NT2/D1 (cell line): ENCODE measurements at regions not wholly inside any gene's neighbourhood (a gene's known extent, or its start where the extent isn't known, plus 50 kb on each side); places are given as distances from the start of the nearest gene placed in this dataset.

ENCODE experiments used
- DNase-seq: peaks from one replicate; pipeline ENCODE4 v3.0.0-alpha.2; 2011; ENCODE audit warnings: low read depth, low spot score
- H3K27me3 ChIP-seq: 2 replicates; pipeline ENCODE4 v1.6.0; 2011; ENCODE audit warnings: mild to moderate bottlenecking; ENCODE audit not compliant: insufficient read length, insufficient read depth
- H3K36me3 ChIP-seq: 2 replicates; pipeline ENCODE4 v1.6.1; 2011; ENCODE audit warnings: mild to moderate bottlenecking, low read length, mixed read lengths; ENCODE audit not compliant: insufficient read depth, insufficient read length
- H3K4me1 ChIP-seq: 2 replicates; pipeline ENCODE4 v1.5.1; 2011; ENCODE audit not compliant: insufficient read depth, insufficient read length
- H3K4me3 ChIP-seq: 2 replicates; pipeline ENCODE4 v1.5.1; 2011; ENCODE audit warnings: low read depth; ENCODE audit not compliant: insufficient read length
- H3K9ac ChIP-seq: 2 replicates; pipeline ENCODE4 v1.6.0; 2011; ENCODE audit warnings: low read depth; ENCODE audit not compliant: insufficient read length
- H3K9me3 ChIP-seq: 2 replicates; pipeline ENCODE4 v1.5.1; 2011; ENCODE audit warnings: mild to moderate bottlenecking, low read length; ENCODE audit not compliant: insufficient read depth
- SUZ12 ChIP-seq: IDR thresholded peaks from 2 replicates; pipeline ENCODE4 v1.6.1; 2011; ENCODE audit not compliant: insufficient read length, insufficient read depth; ENCODE audit errors: extremely low read depth
- YY1 ChIP-seq: IDR thresholded peaks from 2 replicates; pipeline ENCODE4 v1.6.1; 2011; ENCODE audit not compliant: insufficient read length, insufficient read depth
- ZNF274 ChIP-seq: IDR thresholded peaks from 2 replicates; pipeline ENCODE4 v1.6.1; 2011; ENCODE audit warnings: mild to moderate bottlenecking, low read depth, low read length

GRCh38 chr11:23944923-23945322 lies 551.9 kb upstream of the LUZP2 start:
- Histone ChIP-seq H3K4me3 (no peak overlapping the region), H3K27me3 (no peaks in the 10 kb centered on the region), H3K36me3 (no peaks in the 10 kb centered on the region), H3K4me1 (no peaks in the 10 kb centered on the region), H3K9me3 (no peaks in the 10 kb centered on the region), H3K9ac (no peak overlapping the region)
- TF ChIP-seq SUZ12 (no peak), YY1 (no peak), ZNF274 (no peak)
- DNase-seq, result no peak

DNA sequence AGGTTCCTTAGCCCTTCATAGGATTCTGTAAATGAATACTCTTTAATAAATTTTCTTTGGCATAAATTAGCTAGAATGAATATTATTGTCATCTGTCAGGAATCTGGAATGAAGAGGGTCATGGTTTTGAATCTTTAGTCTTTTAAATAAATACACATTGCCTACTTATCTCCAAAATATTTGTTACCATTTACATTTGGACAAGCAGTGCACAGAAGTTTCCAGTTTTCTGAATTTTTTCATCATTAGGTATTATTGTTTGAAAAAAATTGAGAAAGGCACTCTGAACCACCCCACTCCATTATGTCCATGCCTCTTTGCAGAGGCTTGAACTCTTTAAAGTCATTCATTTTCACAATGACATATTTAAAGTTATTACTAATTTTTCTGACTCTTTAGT lies 549.0 kb upstream of the LUZP2 start:
- Histone ChIP-seq H3K9me3 (no peaks in the 10 kb centered on the region), H3K9ac (no peak overlapping the region), H3K4me1 (no peaks in the 10 kb centered on the region), H3K36me3 (no peaks in the 10 kb centered on the region), H3K27me3 (no peaks in the 10 kb centered on the region), H3K4me3 (no peak overlapping the region)
- TF ChIP-seq YY1, result no peak
- no peak for DNase-seq

- Histone ChIP-seq H3K4me1 (no peaks in the 10 kb centered on the region), H3K9ac (no peak overlapping the region), H3K9me3 (no peaks in the 10 kb centered on the region), H3K27me3 (no peaks in the 10 kb centered on the region), H3K36me3 (no peaks in the 10 kb centered on the region), H3K4me3 (no peak overlapping the region)
- no peak for DNase-seq
- no peak for TF ChIP-seq YY1
- no peak for TF ChIP-seq ZNF274
- TF ChIP-seq SUZ12, result no peak
Observed at GRCh38 chr11:23948851-23949250, 548.0 kb upstream of the LUZP2 start.

- DNase-seq, result no peak
- TF ChIP-seq SUZ12 (no peak), ZNF274 (no peak), YY1 (no peak)
- Histone ChIP-seq H3K4me1 (no peaks in the 10 kb centered on the region), H3K4me3 (no peak overlapping the region), H3K27me3 (no peaks in the 10 kb centered on the region), H3K9ac (no peak overlapping the region), H3K9me3 (no peaks in the 10 kb centered on the region), H3K36me3 (no peaks in the 10 kb centered on the region)
Observed at GRCh38 chr11:23953951-23954710, 542.7 kb upstream of the LUZP2 start.

DNA sequence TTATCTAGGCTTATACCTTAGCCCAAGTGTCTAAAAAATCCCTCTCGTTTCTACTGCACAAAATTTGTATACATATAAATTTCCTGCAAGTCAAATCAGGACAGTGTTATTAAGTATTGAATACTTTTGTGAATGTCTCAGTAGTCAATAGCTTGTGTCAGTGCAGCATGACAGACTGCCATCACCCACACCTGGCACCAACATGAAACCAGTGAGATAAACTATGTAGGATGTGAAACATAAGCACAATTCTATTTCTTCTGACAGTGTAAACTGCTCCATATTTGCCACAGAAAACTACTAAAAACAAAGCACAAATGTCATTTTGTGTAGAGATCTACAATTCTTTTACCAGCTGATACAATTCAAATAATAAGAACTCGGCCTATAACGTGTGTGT lies 542.1 kb upstream of the LUZP2 start:
- Histone ChIP-seq H3K36me3 (no peaks in the 10 kb centered on the region), H3K4me3 (no peak overlapping the region), H3K27me3 (no peaks in the 10 kb centered on the region), H3K9ac (no peak overlapping the region), H3K9me3 (no peaks in the 10 kb centered on the region), H3K4me1 (no peaks in the 10 kb centered on the region)
- no peak for DNase-seq
- TF ChIP-seq SUZ12 (no peak), ZNF274 (no peak)

DNA sequence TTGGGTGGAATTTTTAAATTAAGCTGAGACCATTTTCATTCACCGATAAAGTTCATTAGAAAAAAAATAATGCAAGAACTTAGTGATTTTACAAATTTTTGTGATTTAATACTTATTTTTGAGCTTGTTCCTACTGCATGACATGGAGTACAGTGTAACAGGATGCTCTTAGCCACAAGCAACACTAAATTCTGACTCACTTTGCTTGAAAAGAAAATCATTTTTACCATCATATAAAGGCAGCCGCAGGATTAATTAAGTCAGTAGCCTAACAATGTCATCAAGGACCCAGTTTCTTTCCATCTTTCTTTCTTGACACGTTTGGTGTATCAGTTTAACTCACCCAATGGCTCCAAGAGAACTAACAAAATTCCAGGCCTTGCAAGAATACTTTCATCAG lies 540.3 kb upstream of the LUZP2 start:
- H3K4me3 ChIP-seq, result no peak overlapping the region
- no peaks in the 10 kb centered on the region for H3K4me1 ChIP-seq
- H3K27me3 ChIP-seq, result no peaks in the 10 kb centered on the region
- H3K9ac ChIP-seq, result no peak overlapping the region
- H3K9me3 ChIP-seq, result 0 out of 2 replicates have a peak, but pooled peaks cover under 1% of the 10 kb centered on the region
- DNase-seq, result no peak
- no peak for TF ChIP-seq SUZ12
- no peak for TF ChIP-seq YY1
- TF ChIP-seq ZNF274, result no peak
- no peaks in the 10 kb centered on the region for H3K36me3 ChIP-seq

DNA sequence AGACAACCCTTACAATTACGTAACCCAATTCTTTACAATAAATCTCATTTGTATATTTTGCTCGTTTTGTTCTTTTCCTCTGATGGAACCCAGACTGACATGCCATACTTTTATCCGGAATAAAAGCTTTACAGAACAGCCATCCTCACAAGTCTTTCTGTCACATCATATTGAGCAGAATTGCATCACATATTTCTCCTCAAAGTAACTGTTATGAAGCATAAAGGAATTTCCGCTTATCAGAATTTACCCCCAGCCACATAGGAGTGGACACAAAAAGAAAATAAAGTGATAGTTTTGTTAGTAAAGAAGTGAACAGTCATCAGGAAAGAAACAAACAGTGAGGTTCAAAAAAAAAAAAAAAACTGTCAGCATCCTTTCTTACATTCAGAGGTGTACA lies 539.5 kb upstream of the LUZP2 start:
- Histone ChIP-seq H3K36me3 (no peaks in the 10 kb centered on the region), H3K9me3 (peaks cover 7% of the 10 kb centered on the region; the same call in 1 of the 2 replicates), H3K9ac (no peak overlapping the region), H3K4me3 (no peak overlapping the region), H3K27me3 (no peaks in the 10 kb centered on the region), H3K4me1 (no peaks in the 10 kb centered on the region)
- TF ChIP-seq YY1, result no peak
- no peak for TF ChIP-seq SUZ12
- no peak for DNase-seq
